IMR-90 (cell line): ENCODE measurements at regions not wholly inside any gene's neighbourhood (a gene's known extent, or its start where the extent isn't known, plus 50 kb on each side); places are given as distances from the start of the nearest gene placed in this dataset.

Experiments used
- ATAC-seq: fragments of 200-7000 bp; cut with Tn5 transposase; 2 replicates; pipeline ENCODE4 v1.9.1; 2020; ENCODE audit warnings: low read depth, mild to moderate bottlenecking, moderate library complexity
- BruUV-seq: library from RNA; stranded (reverse); fragments of 400-500 nt; replicated peaks from 2 replicates; lab custom pipeline; 2021; lab: Mats Ljungman, UMichigan
- CTCF ChIA-PET: fragments of 300-600 bp; formaldehyde crosslinking; extraction: SDS; loops from one replicate; lab custom pipeline; 2021; ENCODE audit warnings: antibody characterized with exemption; lab: Yijun Ruan, JAX
- POLR2A ChIA-PET: fragments of 300-600 bp; sonication (Branson Sonifier 250); formaldehyde crosslinking; loops from one replicate; lab custom pipeline; 2022; ENCODE audit warnings: antibody characterized with exemption; ENCODE audit not compliant: unreplicated experiment; lab: Charles Lee
- DNase-seq: peaks from one replicate; pipeline ENCODE4 v3.0.0; 2013
- H2AFZ ChIP-seq: replicated peaks from 2 replicates; pipeline ENCODE3; 2013; ENCODE audit warnings: low read length, mild to moderate bottlenecking; ENCODE audit not compliant: poor library complexity
- H2AK5ac ChIP-seq: 2 replicates; pipeline ENCODE4 v1.6.1; 2013; ENCODE audit warnings: low read depth, low read length, inconsistent platforms
- H2AK9ac ChIP-seq: replicated peaks from 2 replicates; pipeline ENCODE3; 2013; ENCODE audit warnings: mild to moderate bottlenecking, low read depth, low read length, moderate library complexity; ENCODE audit not compliant: poor library complexity
- H2BK120ac ChIP-seq: 2 replicates; pipeline ENCODE4 v1.6.1; 2013; ENCODE audit warnings: low read depth, low read length, inconsistent platforms
- H2BK15ac ChIP-seq: 3 replicates; pipeline ENCODE4 v1.6.1; 2013; ENCODE audit warnings: low read depth, low read length, inconsistent platforms
- H2BK20ac ChIP-seq: 2 replicates; pipeline ENCODE4 v1.6.1; 2013; ENCODE audit warnings: low read depth, mild to moderate bottlenecking, inconsistent platforms, low read length, moderate library complexity
- H2BK5ac ChIP-seq: 2 replicates; pipeline ENCODE4 v1.6.1; 2013; ENCODE audit warnings: mild to moderate bottlenecking, low read depth, low read length, inconsistent platforms; ENCODE audit not compliant: poor library complexity, severe bottlenecking
- H3K14ac ChIP-seq: replicated peaks from 2 replicates; pipeline ENCODE4 v1.6.1; 2013; ENCODE audit warnings: low read depth, low read length, inconsistent platforms
- H3K18ac ChIP-seq: 2 replicates; pipeline ENCODE4 v1.6.1; 2013; ENCODE audit warnings: low read depth, low read length, control low read depth
- H3K23ac ChIP-seq: 2 replicates; pipeline ENCODE4 v1.6.1; 2013; ENCODE audit warnings: low read depth, low read length, inconsistent platforms
- H3K27ac ChIP-seq: 2 replicates; pipeline ENCODE4 v1.5.1; 2013; ENCODE audit warnings: mild to moderate bottlenecking, control low read depth, low read length; ENCODE audit not compliant: insufficient read depth
- H3K27me3 ChIP-seq: 2 replicates; pipeline ENCODE4 v1.6.1; 2013; ENCODE audit warnings: low read length; ENCODE audit not compliant: control insufficient read depth, insufficient read depth
- H3K36me3 ChIP-seq: 2 replicates; pipeline ENCODE4 v1.6.1; 2013; ENCODE audit warnings: low read length, mixed read lengths; ENCODE audit not compliant: control insufficient read depth, insufficient read depth
- H3K4ac ChIP-seq: 2 replicates; pipeline ENCODE4 v1.6.1; 2013; ENCODE audit warnings: low read depth, low read length, inconsistent platforms
- H3K4me1 ChIP-seq: 2 replicates; pipeline ENCODE4 v1.6.1; 2013; ENCODE audit warnings: low read length, mixed read lengths; ENCODE audit not compliant: control insufficient read depth, insufficient read depth
- H3K4me2 ChIP-seq: 2 replicates; pipeline ENCODE4 v1.6.1; 2013; ENCODE audit warnings: low read depth, mild to moderate bottlenecking, control low read depth, low read length, moderate library complexity
- H3K4me3 ChIP-seq: 2 replicates; pipeline ENCODE4 v1.5.1; 2013; ENCODE audit warnings: low read depth, mild to moderate bottlenecking, control low read depth, low read length, moderate library complexity; ENCODE audit not compliant: insufficient read depth
- H3K56ac ChIP-seq: 2 replicates; pipeline ENCODE4 v1.6.1; 2013; ENCODE audit warnings: low read length, inconsistent platforms; ENCODE audit not compliant: insufficient read depth; ENCODE audit errors: extremely low read depth
- H3K79me1 ChIP-seq, 2 experiments: 2 replicates each; pipeline ENCODE4 v1.6.1; 2013; ENCODE audit warnings: low read length in 2 of 2, inconsistent platforms in 1 of 2, low read depth in 1 of 2
- H3K9ac ChIP-seq: 2 replicates; pipeline ENCODE4 v1.6.1; 2013; ENCODE audit warnings: low read depth, low read length, control low read depth
- H3K9me1 ChIP-seq: 2 replicates; pipeline ENCODE4 v1.6.1; 2013; ENCODE audit warnings: low read length, inconsistent platforms; ENCODE audit not compliant: insufficient read depth
- H3K9me3 ChIP-seq: 2 replicates; pipeline ENCODE4 v1.6.1; 2013; ENCODE audit warnings: low read length; ENCODE audit not compliant: control insufficient read depth, insufficient read depth
- H4K20me1 ChIP-seq: 2 replicates; pipeline ENCODE4 v1.6.1; 2013; ENCODE audit warnings: low read length, inconsistent platforms; ENCODE audit not compliant: insufficient read depth
- H4K5ac ChIP-seq: 2 replicates; pipeline ENCODE4 v1.6.1; 2013; ENCODE audit warnings: mild to moderate bottlenecking, low read depth, low read length, control low read depth
- H4K8ac ChIP-seq, 2 experiments: 2 replicates each; pipeline ENCODE4 v1.6.1; 2013; ENCODE audit warnings: low read depth in 2 of 2, low read length in 2 of 2, control low read depth in 1 of 2, inconsistent platforms in 1 of 2
- H4K91ac ChIP-seq: 2 replicates; pipeline ENCODE4 v1.6.1; 2013; ENCODE audit warnings: low read depth, low read length, inconsistent platforms; ENCODE audit not compliant: insufficient read depth
- BHLHE40 ChIP-seq: fragments of 150-350 bp; IDR thresholded peaks from 2 replicates; pipeline ENCODE4 v1.6.1; 2016; ENCODE audit warnings: mild to moderate bottlenecking, low read depth, low read length
- CTCF ChIP-seq: conservative IDR thresholded peaks from 2 replicates; pipeline ENCODE4 v1.5.1; 2012; ENCODE audit warnings: mild to moderate bottlenecking, low read depth, low read length, improper control_type of control experiment
- MAFK ChIP-seq: IDR thresholded peaks from 2 replicates; pipeline ENCODE4 v1.6.1; 2012; ENCODE audit warnings: low read depth, low read length, improper control_type of control experiment
- MAZ ChIP-seq: IDR thresholded peaks from 2 replicates; pipeline ENCODE4 v1.6.1; 2012; ENCODE audit warnings: low read depth, mild to moderate bottlenecking, low read length, improper control_type of control experiment, moderate library complexity, borderline replicate concordance
- MXI1 ChIP-seq: IDR thresholded peaks from 2 replicates; pipeline ENCODE4 v1.6.1; 2012; ENCODE audit warnings: low read depth, mild to moderate bottlenecking, low read length, moderate library complexity, borderline replicate concordance
- POLR2A ChIP-seq: IDR thresholded peaks from 2 replicates; pipeline ENCODE4 v1.6.1; 2012; ENCODE audit warnings: mild to moderate bottlenecking, low read depth, low read length
- RFX5 ChIP-seq: IDR thresholded peaks from 2 replicates; pipeline ENCODE4 v1.8.0; 2012; ENCODE audit warnings: low read depth, mild to moderate bottlenecking, low read length, moderate library complexity
- USF2 ChIP-seq: fragments of 150-350 bp; IDR thresholded peaks from 2 replicates; pipeline ENCODE4 v1.6.1; 2017; ENCODE audit warnings: mild to moderate bottlenecking, antibody characterized with exemption, low read length, low read depth
- WGBS, 2 experiments: methylation state at CpG; one replicate each; pipeline versions ENCODE4 v1.1.5 to v1.1.7; 2013; ENCODE audit warnings: missing lambda C conversion rate in 2 of 2; ENCODE audit not compliant: insufficient read length in 1 of 2; ENCODE audit errors: extremely low coverage in 2 of 2; 5-methylcytosine and 5-hydroxymethylcytosine counted together
- dilution Hi-C: fragments of 300-500 bp; cut with HindIII; formaldehyde crosslinking; loops from one replicate; pipeline ENCODE4 v1.14.3; 2018; ENCODE audit warnings: low sequenced_read_pairs; ENCODE audit not compliant: unreplicated experiment
- in situ Hi-C: fragments of 300-500 bp; cut with MboI; formaldehyde crosslinking; loops from 3 replicates; pipeline ENCODE4 v1.14.3; 2019; ENCODE audit warnings: low sequenced_read_pairs, inconsistent platforms, mixed read lengths
- intact Hi-C: fragments of 100-400 bp; cut with micrococcal nuclease; formaldehyde crosslinking; loops from 2 replicates; pipeline ENCODE4 v1.10.0; 2022

- DNase-seq = no peak
- H3K9me1 ChIP-seq = peaks cover 6% of the 10 kb centered on the region
- ATAC-seq = no peak
- no peak overlapping the region for H3K27ac ChIP-seq
- no peak overlapping the region for H3K4me3 ChIP-seq
- no peak overlapping the region for H2AFZ ChIP-seq
- in situ Hi-C loops = no loop called here
- H3K56ac ChIP-seq = no peak overlapping the region
- H3K4me1 ChIP-seq = peaks cover 9% of the 10 kb centered on the region
- no peak overlapping the region for H2AK5ac ChIP-seq
- H3K9me3 ChIP-seq = no peaks in the 10 kb centered on the region
- BruUV-seq = TSS peak; percentile 83
- H3K9ac ChIP-seq = no peak overlapping the region
- intact Hi-C loops = no loop called here
- no peak overlapping the region for H3K23ac ChIP-seq
- peak overlapping the region; percentile 25; the same call in 1 of the 2 replicates for H2BK20ac ChIP-seq
- no peak overlapping the region for H4K8ac ChIP-seq
- TF ChIP-seq CTCF (no peak), MAFK (no peak), MXI1 (no peak), RFX5 (no peak), POLR2A (no peak), BHLHE40 (no peak), MAZ (no peak), USF2 (no peak)
- no peak overlapping the region; the same call in 1 of the 2 replicates for H3K4ac ChIP-seq
- peaks cover 0 to 10% of the 10 kb centered on the region in 2 experiments; a peak in 2 of 4 replicates for H3K79me1 ChIP-seq
- no peaks in the 10 kb centered on the region for H3K27me3 ChIP-seq
- no peak overlapping the region for H4K91ac ChIP-seq
- 0 out of 2 replicates have a peak overlapping the region, but pooled peaks have one; percentile 13 for H3K14ac ChIP-seq
- H2AK9ac ChIP-seq = no peak overlapping the region
- no peak overlapping the region for H3K4me2 ChIP-seq
- no peak overlapping the region for H2BK120ac ChIP-seq
- dilution Hi-C loops = no loop called here
- ChIA-PET POLR2A (no interaction called here), CTCF (no interaction called here)
- H2BK15ac ChIP-seq = no peak overlapping the region
- peak overlapping the region; percentile 35; the same call in 1 of the 2 replicates for H3K18ac ChIP-seq
- no peaks in the 10 kb centered on the region for H4K20me1 ChIP-seq
- no peak overlapping the region for H4K5ac ChIP-seq
- no CpG with 5 or more reads among the region's 3 CpGs for WGBS, 2 experiments
- H3K36me3 ChIP-seq = peaks cover 20% of the 10 kb centered on the region
- H2BK5ac ChIP-seq = no peak overlapping the region
Measured at GRCh38 chr5:124637011-124637410, 109.4 kb downstream of the ZNF608 start.
